ENCODE measurements at regions not wholly inside any gene's neighbourhood (a gene's known extent, or its start where the extent isn't known, plus 50 kb on each side); places are given as distances from the start of the nearest gene placed in this dataset.

DNA sequence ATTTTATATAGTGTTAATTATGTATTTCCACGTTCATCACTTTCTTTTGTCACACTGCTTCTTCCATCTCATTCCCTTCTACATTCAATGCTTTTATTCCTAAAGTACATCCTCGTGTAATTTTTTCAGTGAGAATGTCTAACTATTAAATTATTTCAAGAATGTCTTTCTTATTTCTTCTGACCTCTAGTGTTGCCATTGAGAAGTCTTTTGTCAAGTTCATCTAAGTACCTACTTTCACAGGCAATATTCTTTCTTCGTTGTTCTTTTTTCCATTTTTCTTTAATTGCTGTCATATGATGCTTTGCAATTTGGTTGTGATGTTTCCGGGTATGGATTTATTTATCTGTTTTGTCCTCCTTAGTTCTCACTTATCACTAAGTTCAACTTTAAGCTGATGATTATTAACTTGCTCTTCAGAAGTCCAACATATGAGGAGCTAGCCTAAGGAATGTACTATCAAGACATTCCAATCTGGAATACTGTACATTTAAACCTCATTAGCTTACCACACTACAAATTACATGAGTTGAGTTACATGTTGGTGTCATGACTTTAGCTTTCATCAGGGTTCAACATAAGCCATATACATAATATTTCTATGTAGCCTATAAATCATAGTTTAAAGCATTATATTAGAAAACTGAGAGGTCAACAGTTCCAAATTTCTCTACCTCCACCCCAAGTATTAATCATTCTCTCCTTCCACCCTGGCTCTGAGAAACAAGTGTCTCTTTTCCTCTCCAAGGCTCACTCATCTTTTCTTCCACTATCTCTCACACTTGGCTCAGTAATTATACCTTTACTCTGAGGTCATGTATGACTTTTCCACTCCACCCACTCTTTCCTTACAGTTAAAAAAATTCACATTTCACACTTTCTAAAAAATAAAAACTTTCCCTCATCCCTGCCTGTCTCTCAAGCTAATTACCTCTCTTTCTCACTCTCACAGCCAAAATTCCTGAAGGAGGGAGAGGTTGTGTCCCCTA lies 81.5 kb downstream of the COX18 start:
- TF ChIP-seq, protein P1, sequence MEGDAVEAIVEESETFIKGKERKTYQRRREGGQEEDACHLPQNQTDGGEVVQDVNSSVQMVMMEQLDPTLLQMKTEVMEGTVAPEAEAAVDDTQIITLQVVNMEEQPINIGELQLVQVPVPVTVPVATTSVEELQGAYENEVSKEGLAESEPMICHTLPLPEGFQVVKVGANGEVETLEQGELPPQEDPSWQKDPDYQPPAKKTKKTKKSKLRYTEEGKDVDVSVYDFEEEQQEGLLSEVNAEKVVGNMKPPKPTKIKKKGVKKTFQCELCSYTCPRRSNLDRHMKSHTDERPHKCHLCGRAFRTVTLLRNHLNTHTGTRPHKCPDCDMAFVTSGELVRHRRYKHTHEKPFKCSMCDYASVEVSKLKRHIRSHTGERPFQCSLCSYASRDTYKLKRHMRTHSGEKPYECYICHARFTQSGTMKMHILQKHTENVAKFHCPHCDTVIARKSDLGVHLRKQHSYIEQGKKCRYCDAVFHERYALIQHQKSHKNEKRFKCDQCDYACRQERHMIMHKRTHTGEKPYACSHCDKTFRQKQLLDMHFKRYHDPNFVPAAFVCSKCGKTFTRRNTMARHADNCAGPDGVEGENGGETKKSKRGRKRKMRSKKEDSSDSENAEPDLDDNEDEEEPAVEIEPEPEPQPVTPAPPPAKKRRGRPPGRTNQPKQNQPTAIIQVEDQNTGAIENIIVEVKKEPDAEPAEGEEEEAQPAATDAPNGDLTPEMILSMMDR (IDR thresholded peaks at IDR 0.05): no peak
- TF ChIP-seq POLR2A (IDR thresholded peaks at IDR 0.05): no peak

Data from Peyer's patch (tissue), 4 donors.